HG02623 (cell line): ENCODE measurements at regions not wholly inside any gene's neighbourhood (a gene's known extent, or its start where the extent isn't known, plus 50 kb on each side); places are given as distances from the start of the nearest gene placed in this dataset.
"Not testable (repeated sequence)": the region's sequence is repeated elsewhere in the genome, so short reads cannot be mapped to it uniquely, and the experiment has no call there.

ENCODE experiments used
- ATAC-seq: cut with Tn5 transposase; IDR thresholded peaks from one replicate; pipeline ENCODE4 v1.9.1; 2021; ENCODE audit warnings: moderate library complexity; ENCODE audit not compliant: unreplicated experiment

DNA sequence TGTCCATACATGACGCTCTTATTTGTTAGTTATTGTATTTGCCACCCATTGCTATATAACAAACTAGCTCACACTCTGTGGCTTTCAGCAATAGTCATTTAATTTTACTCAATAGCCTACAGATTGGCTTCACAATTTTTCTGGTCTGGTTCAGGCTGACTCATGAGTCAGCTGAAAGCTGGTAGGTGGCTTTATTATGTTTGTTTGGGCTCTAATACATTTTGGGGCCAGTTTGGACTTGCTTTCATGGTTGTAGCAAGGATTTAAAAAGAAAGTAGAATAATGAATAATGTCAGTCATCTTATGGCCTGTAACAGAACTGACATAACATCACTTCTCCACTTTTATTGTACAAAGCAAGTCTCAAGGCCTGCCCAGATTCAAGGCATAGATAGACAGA lies 338.7 kb downstream of the LRRIQ3 start:
- ATAC-seq = no peak

DNA sequence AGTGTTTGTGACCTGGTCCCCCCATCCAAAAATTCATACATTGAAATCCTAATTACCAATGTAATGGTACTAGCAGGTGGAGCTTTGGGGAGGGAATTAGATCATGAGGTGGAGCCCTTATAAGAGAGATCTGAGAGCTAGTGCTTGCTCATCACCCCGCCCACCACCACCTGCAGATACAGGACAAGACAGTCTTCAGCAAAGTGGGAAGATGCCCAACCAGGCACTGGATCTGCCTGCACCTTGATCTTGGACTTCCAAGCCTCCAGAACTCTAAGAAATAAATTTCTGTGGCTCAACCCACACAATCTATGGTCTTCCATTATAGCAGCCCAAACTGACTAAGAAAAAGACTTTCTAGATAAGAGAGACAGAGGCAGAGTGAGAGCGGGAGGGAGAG lies 343.4 kb downstream of the LRRIQ3 start:
- no peak for ATAC-seq

GRCh38 chr1:73842436-73842835 lies 355.5 kb downstream of the LRRIQ3 start:
- ATAC-seq = no peak

DNA sequence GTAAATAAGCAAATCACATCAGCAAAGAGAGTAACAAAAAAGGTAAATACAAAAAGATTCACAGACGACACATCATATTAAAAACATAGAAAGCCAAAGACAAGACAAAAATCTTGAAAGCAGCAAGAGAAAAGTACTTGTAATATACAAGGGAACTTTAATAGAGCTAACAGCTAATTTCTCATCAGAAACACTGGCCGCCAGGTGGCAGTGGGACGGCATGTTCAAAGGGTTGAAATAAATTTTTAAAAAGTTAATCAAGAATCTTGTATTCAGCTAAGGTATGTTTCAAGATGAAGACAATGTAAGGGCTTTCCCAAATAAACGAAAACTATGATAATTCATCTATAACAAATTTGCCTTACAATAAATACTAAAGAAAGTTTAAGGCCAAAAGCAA lies 358.1 kb downstream of the LRRIQ3 start:
- ATAC-seq = no peak

DNA sequence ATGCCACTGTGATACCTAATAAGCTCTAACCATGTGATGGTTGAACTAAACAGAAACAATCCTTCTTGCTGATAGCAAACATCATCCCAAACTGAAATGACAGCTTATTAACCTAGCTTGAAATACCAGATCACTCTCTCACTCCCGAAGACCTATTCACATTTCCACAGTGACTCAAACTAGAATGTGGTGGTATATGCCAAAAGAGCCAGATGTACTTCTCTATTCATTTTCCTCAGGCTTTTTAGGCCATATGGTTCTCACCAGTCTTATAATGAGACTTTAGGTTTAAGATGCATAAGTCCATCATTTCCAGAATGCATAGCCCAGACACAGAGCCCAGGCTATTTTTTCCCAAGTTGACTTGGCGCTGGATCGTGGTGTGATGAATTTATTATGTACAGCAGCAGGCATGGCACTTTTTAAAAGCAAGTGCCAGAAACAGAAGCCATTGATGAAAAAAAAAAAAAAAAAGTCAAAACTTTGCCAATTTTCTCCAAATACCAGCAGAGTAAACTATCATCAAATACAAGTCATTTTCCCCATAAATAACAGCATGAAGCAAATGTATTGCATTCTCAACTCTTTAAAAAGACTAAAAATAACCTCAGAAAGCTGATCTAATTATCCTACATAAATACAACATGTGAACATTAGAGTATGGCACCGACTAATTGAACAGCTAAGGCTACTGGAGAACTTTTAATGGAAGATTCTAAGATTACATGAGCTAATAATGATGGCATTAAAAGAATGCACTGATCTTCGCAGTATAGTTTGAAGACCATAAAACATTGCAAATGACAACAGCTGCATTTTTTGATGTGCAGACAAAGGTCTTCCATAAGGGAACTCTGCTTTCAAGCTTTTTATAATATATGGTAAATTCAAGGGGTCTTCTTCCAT lies 365.4 kb downstream of the LRRIQ3 start:
- no peak for ATAC-seq

- not testable (repeated sequence) for ATAC-seq
Observed at GRCh38 chr1:73827283-73827682, 370.7 kb downstream of the LRRIQ3 start.

DNA sequence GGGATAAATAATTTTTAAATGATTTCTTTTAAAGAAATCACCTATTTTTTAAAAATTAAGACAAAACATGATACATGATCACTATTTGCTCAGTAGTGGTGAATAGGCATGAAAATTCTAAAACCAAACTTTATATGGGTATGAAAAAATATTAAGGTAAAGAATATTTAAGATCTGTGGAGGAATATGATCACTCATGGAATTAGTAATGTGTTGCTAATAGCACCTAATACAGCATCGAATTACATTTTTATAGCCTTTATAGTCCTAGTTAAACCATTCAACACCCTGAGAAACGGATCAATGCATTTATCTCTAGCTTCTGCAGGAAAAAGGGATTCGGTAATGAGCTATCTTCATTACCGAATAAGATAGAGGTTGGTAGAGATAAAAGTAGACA lies 373.9 kb downstream of the LRRIQ3 start:
- no peak for ATAC-seq

GRCh38 chr1:73821520-73821919 lies 376.5 kb downstream of the LRRIQ3 start:
- ATAC-seq = peak; percentile 77

GRCh38 chr1:73820843-73821242 lies 377.1 kb downstream of the LRRIQ3 start:
- peak; percentile 45 for ATAC-seq

GRCh38 chr1:73813716-73814115 lies 384.3 kb downstream of the LRRIQ3 start:
- ATAC-seq = no peak

DNA sequence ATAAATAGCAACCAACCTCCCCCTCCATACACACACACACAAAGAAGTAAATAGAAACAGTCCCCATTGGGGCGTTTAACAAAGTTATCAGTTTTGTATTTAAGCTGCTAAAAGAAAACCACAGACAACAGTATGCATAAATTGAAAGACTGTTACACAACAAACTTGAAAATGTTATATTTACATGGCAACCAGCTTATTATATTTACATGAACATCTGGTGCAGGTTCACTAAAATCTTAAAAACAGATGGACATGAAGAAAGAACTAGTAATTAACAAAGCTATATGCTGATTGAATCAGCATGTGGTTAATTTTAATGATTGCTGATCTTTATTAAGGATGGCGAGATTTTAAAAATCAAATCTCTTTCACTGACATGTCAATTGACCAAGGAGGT lies 384.7 kb downstream of the LRRIQ3 start:
- no peak for ATAC-seq

DNA sequence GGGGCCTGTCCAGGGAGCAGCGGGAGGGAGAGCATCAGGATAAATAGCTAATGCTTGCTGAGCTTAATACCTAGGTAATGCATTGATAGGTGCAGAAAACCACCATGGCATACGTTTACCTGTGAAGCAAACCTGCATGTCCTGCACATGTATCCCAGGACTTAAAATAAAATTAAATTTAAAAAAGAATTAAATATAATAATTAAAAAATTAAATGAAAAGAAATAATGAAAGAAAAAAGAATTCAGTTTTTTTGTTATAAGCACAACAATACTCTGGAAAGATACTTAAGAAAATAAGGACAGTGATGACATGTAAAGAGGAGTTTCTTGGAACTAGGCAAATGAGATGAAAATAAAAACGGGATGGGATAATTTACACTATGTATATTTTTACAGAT lies 386.2 kb downstream of the LRRIQ3 start:
- ATAC-seq = no peak

GRCh38 chr1:73804935-73805334 lies 393.0 kb downstream of the LRRIQ3 start:
- ATAC-seq = no peak

DNA sequence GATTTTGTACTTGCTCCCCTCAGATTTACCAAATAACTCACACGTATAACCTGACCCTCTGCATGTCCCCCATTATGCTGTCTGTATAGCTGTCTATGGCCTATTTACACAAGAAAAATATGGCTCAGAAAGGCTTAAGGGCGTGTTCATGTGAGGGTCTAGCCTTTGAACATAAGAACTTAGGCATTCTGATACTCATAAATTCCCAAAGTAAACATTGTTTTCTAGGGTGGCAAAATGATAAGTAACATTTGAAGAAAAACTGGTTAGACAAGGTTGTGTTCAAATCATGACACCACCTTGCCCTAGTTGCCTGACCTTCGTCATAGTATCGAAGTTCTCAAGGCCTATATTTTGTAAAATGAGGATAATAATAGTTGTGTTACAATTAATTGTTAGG lies 394.6 kb downstream of the LRRIQ3 start:
- ATAC-seq = no peak

- no peak for ATAC-seq
Observed at GRCh38 chr1:73801912-73802429, 396.0 kb downstream of the LRRIQ3 start.

DNA sequence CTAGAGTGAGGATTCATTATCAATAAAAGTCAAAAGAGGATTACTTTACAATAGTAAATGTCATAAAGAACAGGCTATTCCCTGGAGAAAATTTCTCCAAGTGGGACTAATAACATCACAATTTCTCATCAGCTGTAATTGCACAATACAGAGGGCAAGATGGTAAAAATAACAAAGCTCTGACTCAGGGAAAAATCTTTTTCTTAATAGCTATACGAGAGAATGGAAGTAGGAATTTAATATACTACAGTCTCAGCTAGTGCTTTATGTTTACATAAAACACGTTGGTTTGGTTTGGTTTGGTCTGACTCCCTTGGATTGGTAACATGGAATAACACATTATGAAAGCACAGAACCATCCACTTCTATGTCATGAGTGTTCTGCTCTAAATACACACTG lies 397.6 kb downstream of the LRRIQ3 start:
- ATAC-seq = no peak

DNA sequence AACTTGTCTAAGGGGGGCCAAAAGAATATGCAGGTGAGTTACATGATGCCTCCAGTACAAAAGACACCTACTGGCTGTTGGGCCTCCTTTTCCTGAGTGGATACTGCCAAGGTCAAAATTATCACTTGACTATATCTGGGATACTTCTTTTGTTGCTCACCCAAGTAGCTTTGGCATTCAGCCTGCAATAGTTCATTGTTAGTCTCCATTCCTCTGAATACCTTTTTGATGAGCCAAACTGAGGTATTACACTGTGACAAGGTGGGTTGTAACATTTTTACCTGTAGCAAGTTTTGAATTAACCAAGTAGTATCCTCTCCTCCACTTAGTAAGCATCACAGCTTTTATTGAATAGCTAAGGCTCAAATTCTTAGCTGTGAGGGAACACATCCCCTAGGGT lies 408.0 kb downstream of the LRRIQ3 start:
- ATAC-seq = no peak

DNA sequence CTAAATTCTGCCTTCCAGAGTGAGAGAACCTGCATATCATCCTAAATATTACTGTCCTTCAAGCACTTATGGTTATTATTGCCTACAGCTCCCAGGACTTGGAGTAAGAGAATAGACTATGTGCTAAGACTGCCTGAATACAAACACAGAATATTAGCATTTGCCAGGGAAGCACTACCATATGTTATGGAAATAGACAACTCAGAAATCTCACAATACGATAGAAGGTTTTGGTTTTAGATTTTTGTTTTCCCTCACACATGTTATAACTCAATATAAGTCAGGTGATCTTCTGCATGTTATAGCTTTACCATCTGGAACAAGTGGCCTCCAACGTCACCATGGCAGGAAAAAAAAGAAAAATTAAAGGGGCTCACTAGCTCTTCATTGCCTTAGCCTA lies 413.9 kb downstream of the LRRIQ3 start:
- no peak for ATAC-seq

- no peak for ATAC-seq
Observed at GRCh38 chr1:73783352-73783751, 414.6 kb downstream of the LRRIQ3 start.

- ATAC-seq = no peak
Observed at GRCh38 chr1:73782901-73783300, 415.1 kb downstream of the LRRIQ3 start.

- ATAC-seq = no peak
Observed at GRCh38 chr1:73781251-73781650, 416.7 kb downstream of the LRRIQ3 start.

DNA sequence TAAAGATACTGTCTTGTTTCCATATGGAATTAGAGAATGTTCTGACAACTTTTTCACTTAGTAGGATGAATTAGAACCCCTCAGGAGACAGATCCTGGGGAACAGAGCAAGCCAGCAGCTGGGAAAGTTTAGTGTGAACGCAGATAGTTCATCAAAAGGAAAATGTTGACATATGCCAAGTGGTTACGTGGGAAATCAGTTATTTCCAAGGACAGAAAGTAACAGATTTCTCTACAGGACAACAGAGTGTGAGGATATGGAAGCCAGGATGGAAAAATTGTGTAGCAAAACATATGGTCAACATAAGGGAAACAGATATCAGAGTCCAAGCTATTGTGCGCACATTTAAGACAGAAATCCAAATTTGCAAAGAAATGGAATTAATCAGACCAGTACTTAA lies 419.5 kb downstream of the LRRIQ3 start:
- no peak for ATAC-seq

- ATAC-seq = no peak
Observed at GRCh38 chr1:73775896-73776295, 422.1 kb downstream of the LRRIQ3 start.
